GM12878 (cell line): ENCODE measurements at regions not wholly inside any gene's neighbourhood (a gene's known extent, or its start where the extent isn't known, plus 50 kb on each side); places are given as distances from the start of the nearest gene placed in this dataset.

Experiments
- ATAC-seq: fragments of 200-7000 bp; cut with Tn5 transposase; 3 replicates; pipeline ENCODE4 v1.9.1; 2020; ENCODE audit warnings: mild to moderate bottlenecking, moderate library complexity
- BruUV-seq: library from RNA; stranded (reverse); fragments of 400-500 nt; replicated peaks from 2 replicates; lab custom pipeline; 2021; lab: Mats Ljungman, UMichigan
- CTCF ChIA-PET: fragments of 300-600 bp; sonication (Branson Sonifier 250); formaldehyde crosslinking; extraction: SDS; loops from one replicate; lab custom pipeline; 2021; ENCODE audit warnings: inconsistent platforms; lab: Yijun Ruan, JAX
- POLR2A ChIA-PET: fragments of 350-600 bp; formaldehyde crosslinking; extraction: SDS; loops from one replicate; lab custom pipeline; 2021; ENCODE audit warnings: inconsistent platforms; lab: Charles Lee
- RAD21 ChIA-PET: fragments of 300-600 bp; sonication (Branson Sonifier 250); formaldehyde crosslinking; loops from one replicate; lab custom pipeline; 2023; ENCODE audit warnings: antibody characterized with exemption; ENCODE audit not compliant: unreplicated experiment; lab: Charles Lee
- SMC1A ChIA-PET: fragments of 300-600 bp; sonication (Branson Sonifier 250); formaldehyde crosslinking; loops from one replicate; lab custom pipeline; 2023; ENCODE audit not compliant: unreplicated experiment, uncharacterized antibody; lab: Charles Lee
- DNase-seq: peaks from one replicate; pipeline ENCODE4 v3.0.0-alpha.2; 2011; ENCODE audit warnings: low read depth, low spot score
- FAIRE-seq: peaks from 3 replicates; lab custom pipeline; 2011; peaks lifted over from hg19 to GRCh38; lab: Jason Lieb, UNC
- H2AFZ ChIP-seq: 2 replicates; pipeline ENCODE4 v1.6.0; 2011; ENCODE audit warnings: low read depth, low read length, control low read depth; ENCODE audit not compliant: control insufficient read depth
- H3K27ac ChIP-seq: 2 replicates; pipeline ENCODE4 v1.5.1; 2011; ENCODE audit warnings: control low read depth; ENCODE audit not compliant: control insufficient read depth, insufficient read depth
- H3K27me3 ChIP-seq, 2 experiments: replicated peaks in 1 of 2; 2 replicates each; pipeline versions ENCODE4 v1.6.0 to v1.6.1; 2011; ENCODE audit warnings: low read length in 1 of 2; ENCODE audit not compliant: control insufficient read depth in 2 of 2, insufficient read depth in 2 of 2
- H3K36me3 ChIP-seq, 2 experiments: 2 replicates each; pipeline ENCODE4 v1.5.1; 2011; ENCODE audit warnings: low read length in 1 of 2; ENCODE audit not compliant: control insufficient read depth in 2 of 2, insufficient read depth in 2 of 2
- H3K4me1 ChIP-seq: 2 replicates; pipeline ENCODE4 v1.6.1; 2011; ENCODE audit warnings: mild to moderate bottlenecking, low read length, moderate library complexity, mixed read lengths; ENCODE audit not compliant: control insufficient read depth, insufficient read depth
- H3K4me2 ChIP-seq: 2 replicates; pipeline ENCODE4 v1.6.0; 2011; ENCODE audit warnings: control low read depth; ENCODE audit not compliant: control insufficient read depth, insufficient read depth
- H3K4me3 ChIP-seq: fragments of 200-600 bp; sonication (generic); 2 replicates; pipeline ENCODE4 v1.5.1; 2016
- H3K79me2 ChIP-seq: 2 replicates; pipeline ENCODE4 v1.6.0; 2011; ENCODE audit warnings: low read length; ENCODE audit not compliant: control insufficient read depth, insufficient read depth
- H3K9ac ChIP-seq: 2 replicates; pipeline ENCODE4 v1.8.0; 2011; ENCODE audit warnings: low read length, control low read depth, mixed read lengths; ENCODE audit not compliant: control insufficient read depth, insufficient read depth
- H3K9me3 ChIP-seq: replicated peaks from 3 replicates; pipeline ENCODE4 v1.5.1; 2011; ENCODE audit warnings: mild to moderate bottlenecking, low read length; ENCODE audit not compliant: control insufficient read depth, insufficient read depth
- H4K20me1 ChIP-seq: 2 replicates; pipeline ENCODE4 v1.6.0; 2011; ENCODE audit not compliant: control insufficient read depth, insufficient read depth
- FOXK2 ChIP-seq: fragments of 450-650 bp; IDR thresholded peaks from 2 replicates; pipeline ENCODE4 v1.6.1; 2017; ENCODE audit warnings: mild to moderate bottlenecking, moderate library complexity
- POLR2A ChIP-seq: IDR thresholded peaks from 2 replicates; pipeline ENCODE4 v1.6.1; 2011; ENCODE audit warnings: low read depth, mild to moderate bottlenecking, low read length
- ZNF217 ChIP-seq: fragments of 450-650 bp; IDR thresholded peaks from 2 replicates; pipeline ENCODE4 v1.6.1; 2017; ENCODE audit warnings: antibody characterized with exemption, mild to moderate bottlenecking
- ZZZ3 ChIP-seq: IDR thresholded peaks from 2 replicates; pipeline ENCODE4 v1.6.1; 2011; ENCODE audit warnings: low read depth; ENCODE audit not compliant: control insufficient read depth, insufficient read length
- WGBS: methylation state at CpG from one replicate; pipeline ENCODE4 v1.1.6; 2016; ENCODE audit warnings: low lambda C conversion rate; ENCODE audit not compliant: insufficient replicate concordance, insufficient coverage; ENCODE audit errors: missing lambda C conversion rate; 5-methylcytosine and 5-hydroxymethylcytosine counted together
- in situ Hi-C: fragments of 300-500 bp; cut with MboI; formaldehyde crosslinking; loops from 9 replicates; pipeline ENCODE4 v1.14.3; 2018; ENCODE audit warnings: mixed read lengths
- intact Hi-C: fragments of 100-400 bp; cut with micrococcal nuclease; formaldehyde crosslinking; loops from one replicate; pipeline ENCODE4 v1.14.2; 2022; ENCODE audit not compliant: unreplicated experiment
- TF ChIP-seq, protein P1 (sequence below): fragments of 450-650 bp; IDR thresholded peaks from 2 replicates; pipeline ENCODE4 v1.6.1; 2017; ENCODE audit warnings: mild to moderate bottlenecking, moderate library complexity
- TF ChIP-seq, protein P2 (sequence below): IDR thresholded peaks from 2 replicates; pipeline ENCODE4 v1.6.1; 2012; ENCODE audit warnings: mild to moderate bottlenecking, low read depth, low read length

DNA sequence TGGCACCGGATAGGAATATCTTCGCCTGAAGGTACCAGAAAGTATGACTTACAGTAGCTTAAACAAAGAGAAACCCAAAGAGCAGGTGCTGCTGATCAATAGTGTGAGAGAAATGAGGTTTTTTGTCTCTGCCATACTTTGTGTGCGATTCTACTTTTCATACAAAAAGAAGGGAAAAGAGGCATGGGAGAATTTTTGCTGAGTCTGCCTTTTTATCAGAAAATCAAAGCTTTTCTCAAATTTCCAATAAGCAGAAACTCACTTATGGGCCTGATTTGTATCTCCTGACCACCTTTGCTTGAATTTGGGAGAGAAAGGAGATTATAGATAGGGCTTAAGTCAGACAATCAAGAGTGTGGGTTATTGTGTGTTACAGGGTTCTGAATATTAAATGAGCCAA, 65.5 kb upstream of the TAF11L2 start:
- RAD21 ChIA-PET = interaction anchor here (1.4 kb wide), 1 partner anchor 151 kb away, joined by 4 read pairs; no protein-coding TSS in a partner anchor

More for the DNA sequence above, 65.5 kb upstream of the TAF11L2 start:
- H2AFZ ChIP-seq = no peak overlapping the region
- no peak overlapping the region for H3K27ac ChIP-seq
- intact Hi-C loops (no loop called here), in situ Hi-C loops (no loop called here)
- ChIA-PET CTCF (interaction anchor here (0.8 to 1.1 kb wide), 2 partner anchors 19 to 216 kb away, joined by 3 read pairs; no protein-coding TSS in a partner anchor), SMC1A (interaction anchor here (1.2 kb wide), 1 partner anchor 217 kb away, joined by 3 read pairs; no protein-coding TSS in a partner anchor), POLR2A (no interaction called here)
- BruUV-seq = no TSS peak
- H3K79me2 ChIP-seq = no peaks in the 10 kb centered on the region
- no peak for ATAC-seq
- no peaks in the 10 kb centered on the region; the same call in 2 of the 3 replicates for H3K9me3 ChIP-seq
- no peak overlapping the region for H3K4me2 ChIP-seq
- H3K4me1 ChIP-seq = peaks cover 13% of the 10 kb centered on the region
- no peaks in the 10 kb centered on the region for H3K36me3 ChIP-seq
- FAIRE-seq = no peak
- no peaks in the 10 kb centered on the region for H4K20me1 ChIP-seq
- WGBS = 58% methylated on average over 3 of the region's 3 CpGs
- H3K27me3 ChIP-seq = no peaks in the 10 kb centered on the region
- H3K4me3 ChIP-seq = no peak overlapping the region
- no peak for TF ChIP-seq FOXK2
- TF ChIP-seq, protein P1, sequence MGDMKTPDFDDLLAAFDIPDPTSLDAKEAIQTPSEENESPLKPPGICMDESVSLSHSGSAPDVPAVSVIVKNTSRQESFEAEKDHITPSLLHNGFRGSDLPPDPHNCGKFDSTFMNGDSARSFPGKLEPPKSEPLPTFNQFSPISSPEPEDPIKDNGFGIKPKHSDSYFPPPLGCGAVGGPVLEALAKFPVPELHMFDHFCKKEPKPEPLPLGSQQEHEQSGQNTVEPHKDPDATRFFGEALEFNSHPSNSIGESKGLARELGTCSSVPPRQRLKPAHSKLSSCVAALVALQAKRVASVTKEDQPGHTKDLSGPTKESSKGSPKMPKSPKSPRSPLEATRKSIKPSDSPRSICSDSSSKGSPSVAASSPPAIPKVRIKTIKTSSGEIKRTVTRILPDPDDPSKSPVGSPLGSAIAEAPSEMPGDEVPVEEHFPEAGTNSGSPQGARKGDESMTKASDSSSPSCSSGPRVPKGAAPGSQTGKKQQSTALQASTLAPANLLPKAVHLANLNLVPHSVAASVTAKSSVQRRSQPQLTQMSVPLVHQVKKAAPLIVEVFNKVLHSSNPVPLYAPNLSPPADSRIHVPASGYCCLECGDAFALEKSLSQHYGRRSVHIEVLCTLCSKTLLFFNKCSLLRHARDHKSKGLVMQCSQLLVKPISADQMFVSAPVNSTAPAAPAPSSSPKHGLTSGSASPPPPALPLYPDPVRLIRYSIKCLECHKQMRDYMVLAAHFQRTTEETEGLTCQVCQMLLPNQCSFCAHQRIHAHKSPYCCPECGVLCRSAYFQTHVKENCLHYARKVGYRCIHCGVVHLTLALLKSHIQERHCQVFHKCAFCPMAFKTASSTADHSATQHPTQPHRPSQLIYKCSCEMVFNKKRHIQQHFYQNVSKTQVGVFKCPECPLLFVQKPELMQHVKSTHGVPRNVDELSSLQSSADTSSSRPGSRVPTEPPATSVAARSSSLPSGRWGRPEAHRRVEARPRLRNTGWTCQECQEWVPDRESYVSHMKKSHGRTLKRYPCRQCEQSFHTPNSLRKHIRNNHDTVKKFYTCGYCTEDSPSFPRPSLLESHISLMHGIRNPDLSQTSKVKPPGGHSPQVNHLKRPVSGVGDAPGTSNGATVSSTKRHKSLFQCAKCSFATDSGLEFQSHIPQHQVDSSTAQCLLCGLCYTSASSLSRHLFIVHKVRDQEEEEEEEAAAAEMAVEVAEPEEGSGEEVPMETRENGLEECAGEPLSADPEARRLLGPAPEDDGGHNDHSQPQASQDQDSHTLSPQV = no peak
- no peak for TF ChIP-seq ZZZ3
- TF ChIP-seq POLR2A = no peak
- TF ChIP-seq, protein P2, sequence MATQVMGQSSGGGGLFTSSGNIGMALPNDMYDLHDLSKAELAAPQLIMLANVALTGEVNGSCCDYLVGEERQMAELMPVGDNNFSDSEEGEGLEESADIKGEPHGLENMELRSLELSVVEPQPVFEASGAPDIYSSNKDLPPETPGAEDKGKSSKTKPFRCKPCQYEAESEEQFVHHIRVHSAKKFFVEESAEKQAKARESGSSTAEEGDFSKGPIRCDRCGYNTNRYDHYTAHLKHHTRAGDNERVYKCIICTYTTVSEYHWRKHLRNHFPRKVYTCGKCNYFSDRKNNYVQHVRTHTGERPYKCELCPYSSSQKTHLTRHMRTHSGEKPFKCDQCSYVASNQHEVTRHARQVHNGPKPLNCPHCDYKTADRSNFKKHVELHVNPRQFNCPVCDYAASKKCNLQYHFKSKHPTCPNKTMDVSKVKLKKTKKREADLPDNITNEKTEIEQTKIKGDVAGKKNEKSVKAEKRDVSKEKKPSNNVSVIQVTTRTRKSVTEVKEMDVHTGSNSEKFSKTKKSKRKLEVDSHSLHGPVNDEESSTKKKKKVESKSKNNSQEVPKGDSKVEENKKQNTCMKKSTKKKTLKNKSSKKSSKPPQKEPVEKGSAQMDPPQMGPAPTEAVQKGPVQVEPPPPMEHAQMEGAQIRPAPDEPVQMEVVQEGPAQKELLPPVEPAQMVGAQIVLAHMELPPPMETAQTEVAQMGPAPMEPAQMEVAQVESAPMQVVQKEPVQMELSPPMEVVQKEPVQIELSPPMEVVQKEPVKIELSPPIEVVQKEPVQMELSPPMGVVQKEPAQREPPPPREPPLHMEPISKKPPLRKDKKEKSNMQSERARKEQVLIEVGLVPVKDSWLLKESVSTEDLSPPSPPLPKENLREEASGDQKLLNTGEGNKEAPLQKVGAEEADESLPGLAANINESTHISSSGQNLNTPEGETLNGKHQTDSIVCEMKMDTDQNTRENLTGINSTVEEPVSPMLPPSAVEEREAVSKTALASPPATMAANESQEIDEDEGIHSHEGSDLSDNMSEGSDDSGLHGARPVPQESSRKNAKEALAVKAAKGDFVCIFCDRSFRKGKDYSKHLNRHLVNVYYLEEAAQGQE = no peak
- TF ChIP-seq ZNF217 = no peak
- TF ChIP-seq, all 136 proteins: peak for 0
- DNase-seq = no peak
- no peak overlapping the region for H3K9ac ChIP-seq
